ENCODE measurements at regions not wholly inside any gene's neighbourhood (a gene's known extent, or its start where the extent isn't known, plus 50 kb on each side); places are given as distances from the start of the nearest gene placed in this dataset.

GRCh38 chr4:54818481-54818880, 160.7 kb downstream of the KIT start:
- Mint-ChIP-seq H3K4me1 (ENCODE audit: low read depth) (no peaks in the 10 kb centered on the region), H3K27ac (no peak overlapping the region), H3K27me3 (ENCODE audit: low read depth) (no peaks in the 10 kb centered on the region), H3K9me3 (peaks cover 0 to 1% of the 10 kb centered on the region in 2 donors), H3K36me3 (ENCODE audit: insufficient read depth in 2 of 2) (no peaks in the 10 kb centered on the region), H3K4me3 (no peak overlapping the region)
- DNase-seq (no peak), ATAC-seq (replicated peaks in 1 of 2) (no peak)

DNA sequence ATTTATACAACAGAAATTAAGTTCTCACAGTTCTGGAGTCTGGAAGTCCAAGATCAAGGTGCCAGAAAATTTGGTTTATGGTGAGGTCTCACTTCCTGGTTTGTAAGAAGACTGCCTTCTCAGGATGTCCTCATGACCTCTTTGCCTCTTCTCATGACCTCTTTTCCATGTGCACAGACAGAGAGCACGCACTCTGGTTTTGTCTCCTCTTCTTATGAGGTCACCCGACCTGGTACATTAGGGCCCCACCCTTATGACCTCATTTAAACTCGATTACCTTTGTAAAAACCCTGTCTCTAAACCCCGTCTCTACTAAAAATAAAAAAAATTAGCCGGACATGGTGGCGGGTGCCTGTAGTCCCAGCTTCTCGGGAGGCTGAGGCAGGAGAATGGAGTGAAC, 155.9 kb downstream of the KIT start:
- Mint-ChIP-seq H3K36me3 (ENCODE audit: insufficient read depth in 2 of 2) (no peaks in the 10 kb centered on the region), H3K27ac (no peak overlapping the region), H3K9me3 (peaks cover 4 to 11% of the 10 kb centered on the region in 2 donors), H3K4me1 (ENCODE audit: low read depth) (no peaks in the 10 kb centered on the region), H3K27me3 (ENCODE audit: low read depth) (no peaks in the 10 kb centered on the region), H3K4me3 (no peak overlapping the region)
- ATAC-seq (replicated peaks in 1 of 2) = no peak
- no peak for DNase-seq

- DNase-seq (no peak), ATAC-seq (replicated peaks in 1 of 2) (no peak)
- Mint-ChIP-seq H3K4me1 (ENCODE audit: low read depth) (no peaks in the 10 kb centered on the region), H3K27me3 (ENCODE audit: low read depth) (no peaks in the 10 kb centered on the region), H3K36me3 (ENCODE audit: insufficient read depth in 2 of 2) (peaks cover 0 to 3% of the 10 kb centered on the region in 2 donors), H3K9me3 (peaks cover 12 to 21% of the 10 kb centered on the region in 2 donors), H3K27ac (no peak overlapping the region), H3K4me3 (no peak overlapping the region)
Observed at GRCh38 chr4:54806351-54806750, 148.6 kb downstream of the KIT start.

DNA sequence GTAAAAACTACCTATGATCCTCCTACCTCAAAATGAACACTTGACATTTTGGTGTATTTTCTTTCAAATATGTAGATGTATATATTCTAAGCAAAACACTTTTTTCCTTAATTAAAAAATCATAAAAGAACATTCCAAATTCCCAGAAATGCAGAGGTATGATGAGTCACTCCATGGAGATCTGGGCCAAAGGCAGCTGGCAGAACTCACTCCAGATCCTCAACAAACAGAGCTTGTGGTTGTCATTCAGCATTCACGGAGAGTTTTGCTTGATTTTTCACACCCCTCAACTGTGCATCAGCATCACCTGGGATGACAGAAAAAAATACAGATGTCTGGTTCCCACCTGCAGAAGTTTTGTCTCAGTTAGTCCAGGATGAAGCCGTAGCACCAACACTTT, 144.6 kb downstream of the KIT start:
- peaks cover 6 to 19% of the 10 kb centered on the region in 2 donors for H3K9me3 Mint-ChIP-seq
- ATAC-seq (replicated peaks in 1 of 2) (no peak), DNase-seq (no peak)
- peaks cover 0 to 3% of the 10 kb centered on the region in 2 donors for H3K36me3 Mint-ChIP-seq (ENCODE audit: insufficient read depth in 2 of 2)
- no peaks in the 10 kb centered on the region for H3K4me1 Mint-ChIP-seq (ENCODE audit: low read depth)
- no peak overlapping the region for H3K4me3 Mint-ChIP-seq
- H3K27me3 Mint-ChIP-seq (ENCODE audit: low read depth) = no peaks in the 10 kb centered on the region
- no peak overlapping the region for H3K27ac Mint-ChIP-seq

DNA sequence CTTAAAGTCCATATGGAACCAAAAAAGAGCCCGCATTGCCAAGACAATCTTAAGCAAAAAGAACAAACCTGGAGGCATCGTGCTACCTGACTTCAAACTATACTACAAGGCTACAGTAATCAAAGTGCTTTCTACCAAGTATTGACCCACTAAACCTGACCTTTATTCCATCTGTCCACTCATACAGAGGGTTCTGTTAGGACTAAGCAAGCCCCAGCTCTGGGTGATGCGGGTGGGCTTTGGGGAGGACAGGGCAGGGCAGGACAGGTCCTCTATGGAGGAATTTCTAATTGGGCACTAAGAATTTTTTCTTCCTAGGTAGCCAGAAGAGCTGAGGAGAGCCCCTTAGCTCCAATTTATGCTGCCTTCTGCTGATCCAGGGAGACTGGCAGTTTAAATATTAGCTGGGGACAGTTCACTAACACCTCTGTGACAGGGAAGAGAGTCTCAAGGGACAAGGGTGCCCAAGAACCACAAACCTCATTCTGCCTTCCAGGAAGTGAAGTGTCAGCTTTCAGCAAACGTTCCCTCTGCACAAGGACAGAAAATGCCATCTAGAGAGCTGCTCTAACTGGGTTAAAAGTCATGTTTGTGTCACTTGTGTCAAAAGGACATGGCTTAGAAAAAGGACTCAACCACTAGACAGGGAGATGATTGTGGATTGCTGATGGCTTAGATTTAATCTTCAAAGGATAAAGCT, 143.2 kb downstream of the KIT start:
- Mint-ChIP-seq H3K4me3 (no peak overlapping the region), H3K27me3 (ENCODE audit: low read depth) (no peaks in the 10 kb centered on the region), H3K36me3 (ENCODE audit: insufficient read depth in 2 of 2) (no peaks in the 10 kb centered on the region), H3K9me3 (peaks cover 3 to 14% of the 10 kb centered on the region in 2 donors), H3K27ac (no peak overlapping the region), H3K4me1 (ENCODE audit: low read depth) (no peaks in the 10 kb centered on the region)
- ATAC-seq (replicated peaks in 1 of 2) (no peak), DNase-seq (no peak)

DNA sequence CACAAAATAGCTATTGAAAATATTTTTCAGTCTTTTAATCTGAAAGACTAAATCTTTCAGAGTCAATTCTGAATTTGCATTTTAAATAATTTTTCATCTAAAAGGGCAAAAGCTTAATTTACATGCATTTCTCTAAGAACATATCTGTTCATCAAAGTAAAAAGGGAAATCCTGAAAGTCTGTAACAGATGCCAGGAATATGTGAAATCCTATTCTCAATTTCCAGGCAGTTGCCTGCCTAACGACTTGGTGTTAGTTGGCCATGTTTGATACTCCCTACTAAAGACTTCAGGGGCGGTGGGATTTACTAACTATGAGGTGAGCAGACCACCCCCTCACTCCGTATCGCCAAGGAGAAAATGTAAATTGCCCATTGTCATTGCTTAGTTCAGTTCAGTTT, 136.8 kb downstream of the KIT start:
- H3K9me3 Mint-ChIP-seq = peaks cover 5% of the 10 kb centered on the region in 2 donors
- DNase-seq (no peak), ATAC-seq (replicated peaks in 1 of 2) (no peak)
- no peak overlapping the region for H3K4me3 Mint-ChIP-seq
- H3K27me3 Mint-ChIP-seq (ENCODE audit: low read depth) = no peaks in the 10 kb centered on the region
- H3K36me3 Mint-ChIP-seq (ENCODE audit: insufficient read depth in 2 of 2) = no peaks in the 10 kb centered on the region
- no peak overlapping the region for H3K27ac Mint-ChIP-seq
- H3K4me1 Mint-ChIP-seq (ENCODE audit: low read depth) = no peaks in the 10 kb centered on the region

GRCh38 chr4:54793856-54794422, 136.2 kb downstream of the KIT start:
- Mint-ChIP-seq H3K4me1 (ENCODE audit: low read depth) (no peaks in the 10 kb centered on the region), H3K27ac (no peak overlapping the region), H3K27me3 (ENCODE audit: low read depth) (no peaks in the 10 kb centered on the region), H3K36me3 (ENCODE audit: insufficient read depth in 2 of 2) (no peaks in the 10 kb centered on the region), H3K9me3 (peaks cover 3% of the 10 kb centered on the region in 2 donors), H3K4me3 (no peak overlapping the region)
- ATAC-seq (replicated peaks in 1 of 2) (no peak), DNase-seq (no peak)
